ENCODE measurements at regions not wholly inside any gene's neighbourhood (a gene's known extent, or its start where the extent isn't known, plus 50 kb on each side); places are given as distances from the start of the nearest gene placed in this dataset.

DNA sequence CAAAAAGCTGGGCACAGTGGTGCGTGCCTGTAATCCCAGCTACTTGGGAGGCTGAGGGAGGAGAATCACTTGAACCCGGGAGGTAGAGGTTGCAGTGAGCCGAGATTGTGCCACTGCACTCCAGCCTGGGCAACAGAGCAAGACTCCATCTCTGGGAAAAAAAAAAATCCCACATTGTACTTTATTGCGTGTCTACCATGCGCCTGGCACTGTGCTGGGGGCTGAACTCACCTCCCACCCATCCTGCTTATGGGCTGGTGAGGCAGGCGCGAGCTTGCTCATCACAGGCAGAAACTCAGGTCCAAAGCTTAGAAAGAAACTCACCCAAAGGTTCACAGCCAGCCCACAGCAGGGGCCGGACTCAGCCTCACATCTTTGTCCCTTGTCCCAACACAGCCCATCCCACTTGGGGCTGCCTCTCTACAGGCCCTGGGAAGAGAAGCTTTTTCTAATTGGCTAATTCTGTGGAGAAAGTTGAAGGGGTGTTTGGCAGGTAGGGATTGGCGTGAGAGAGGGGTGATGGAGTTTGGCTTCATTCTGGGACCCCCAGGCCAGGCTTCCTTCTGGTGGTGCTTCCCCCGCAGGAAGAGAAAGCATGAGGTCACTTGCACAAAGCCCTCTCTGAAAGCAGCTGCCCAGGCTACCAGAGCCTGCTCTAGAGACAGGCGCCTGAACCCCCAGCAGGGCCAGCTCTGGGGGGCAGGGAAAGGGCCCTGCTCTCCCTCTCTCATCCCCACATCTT lies 122.6 kb upstream of the SMAD3 start:
- Histone ChIP-seq H3K79me2 (no peaks in the 10 kb centered on the region), H2AFZ (no peak overlapping the region), H3K4me3 (ENCODE audit: low read depth, low read length) (no peak overlapping the region), H3K9me3 (ENCODE audit: control insufficient read depth, low read length) (no peaks in the 10 kb centered on the region), H3K4me1 (no peaks in the 10 kb centered on the region), H3K36me3 (ENCODE audit: control insufficient read depth, insufficient read depth, low read length) (no peaks in the 10 kb centered on the region), H3K9ac (no peak overlapping the region), H3K27me3 (ENCODE audit: control insufficient read depth, insufficient read depth, low read length) (no peaks in the 10 kb centered on the region), H3K27ac (no peak overlapping the region), H3K4me2 (ENCODE audit: low read length) (no peak overlapping the region)
- TF ChIP-seq, protein P1, sequence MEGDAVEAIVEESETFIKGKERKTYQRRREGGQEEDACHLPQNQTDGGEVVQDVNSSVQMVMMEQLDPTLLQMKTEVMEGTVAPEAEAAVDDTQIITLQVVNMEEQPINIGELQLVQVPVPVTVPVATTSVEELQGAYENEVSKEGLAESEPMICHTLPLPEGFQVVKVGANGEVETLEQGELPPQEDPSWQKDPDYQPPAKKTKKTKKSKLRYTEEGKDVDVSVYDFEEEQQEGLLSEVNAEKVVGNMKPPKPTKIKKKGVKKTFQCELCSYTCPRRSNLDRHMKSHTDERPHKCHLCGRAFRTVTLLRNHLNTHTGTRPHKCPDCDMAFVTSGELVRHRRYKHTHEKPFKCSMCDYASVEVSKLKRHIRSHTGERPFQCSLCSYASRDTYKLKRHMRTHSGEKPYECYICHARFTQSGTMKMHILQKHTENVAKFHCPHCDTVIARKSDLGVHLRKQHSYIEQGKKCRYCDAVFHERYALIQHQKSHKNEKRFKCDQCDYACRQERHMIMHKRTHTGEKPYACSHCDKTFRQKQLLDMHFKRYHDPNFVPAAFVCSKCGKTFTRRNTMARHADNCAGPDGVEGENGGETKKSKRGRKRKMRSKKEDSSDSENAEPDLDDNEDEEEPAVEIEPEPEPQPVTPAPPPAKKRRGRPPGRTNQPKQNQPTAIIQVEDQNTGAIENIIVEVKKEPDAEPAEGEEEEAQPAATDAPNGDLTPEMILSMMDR (IDR thresholded peaks at IDR 0.05): no peak

DNA sequence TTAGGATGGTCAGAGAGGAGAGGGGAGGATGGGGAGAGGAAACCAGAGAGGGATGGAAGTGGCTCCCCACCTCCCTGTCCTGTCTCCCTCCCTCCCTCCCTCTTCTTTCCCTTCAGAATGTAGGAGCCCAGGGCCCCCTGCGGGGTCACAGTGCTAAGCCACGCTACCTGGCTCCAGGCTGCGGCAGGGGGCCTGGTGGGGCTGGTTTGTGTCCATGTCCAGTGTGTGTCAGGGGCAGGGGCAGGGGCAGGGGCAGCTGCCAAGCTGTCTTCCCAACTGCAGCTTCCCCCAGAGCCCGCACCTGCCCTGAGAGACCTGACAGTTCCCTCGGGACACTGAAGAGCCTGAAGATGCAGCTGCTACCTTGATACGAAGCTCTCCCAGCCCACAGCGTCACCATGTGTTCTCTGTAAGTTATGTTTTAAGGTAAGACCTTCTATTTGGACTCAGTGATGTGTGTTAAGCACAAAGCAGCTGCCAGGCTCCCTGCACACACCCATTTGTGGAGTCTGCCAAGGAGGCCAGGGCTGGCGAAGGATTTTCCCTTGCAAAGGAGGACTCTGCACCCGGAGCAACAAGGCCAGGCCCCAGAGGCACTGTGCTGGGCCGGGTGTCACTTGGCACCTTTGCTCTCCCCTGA lies 121.8 kb upstream of the SMAD3 start:
- Histone ChIP-seq H3K4me3 (ENCODE audit: low read depth, low read length) (no peak overlapping the region), H3K9ac (no peak overlapping the region), H3K9me3 (ENCODE audit: control insufficient read depth, low read length) (no peaks in the 10 kb centered on the region), H3K79me2 (no peaks in the 10 kb centered on the region), H3K27ac (no peak overlapping the region), H3K4me1 (no peaks in the 10 kb centered on the region), H3K27me3 (ENCODE audit: control insufficient read depth, insufficient read depth, low read length) (no peaks in the 10 kb centered on the region), H3K4me2 (ENCODE audit: low read length) (no peak overlapping the region), H3K36me3 (ENCODE audit: control insufficient read depth, insufficient read depth, low read length) (no peaks in the 10 kb centered on the region), H2AFZ (no peak overlapping the region)
- TF ChIP-seq, protein P1 (IDR thresholded peaks at IDR 0.05): no peak

DNA sequence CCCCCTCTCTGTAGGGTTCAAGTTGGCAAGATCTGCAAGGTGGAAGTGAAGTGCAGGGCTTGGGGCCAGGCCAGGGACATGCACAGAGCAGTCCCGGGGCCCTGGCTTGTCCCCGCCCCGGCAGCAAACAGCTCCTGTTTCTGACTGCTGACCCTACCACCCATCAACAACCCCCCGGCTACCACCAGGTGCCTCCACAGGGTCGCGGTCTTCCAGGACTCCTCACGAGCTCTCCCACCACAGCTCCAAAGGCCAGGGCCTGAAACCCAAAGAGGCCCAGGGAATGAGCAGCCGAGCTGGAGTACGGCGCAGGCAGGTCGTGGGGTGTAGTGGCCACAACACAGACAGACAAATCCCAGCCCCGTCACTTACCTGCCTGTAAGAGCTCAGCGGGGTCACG lies 121.3 kb upstream of the SMAD3 start:
- no peak overlapping the region for H3K4me3 ChIP-seq (ENCODE audit: low read depth, low read length)
- H3K4me2 ChIP-seq (ENCODE audit: low read length): no peak overlapping the region
- TF ChIP-seq, protein P1 (IDR thresholded peaks at IDR 0.05): no peak
- H3K36me3 ChIP-seq (ENCODE audit: control insufficient read depth, insufficient read depth, low read length): no peaks in the 10 kb centered on the region
- H3K27me3 ChIP-seq (ENCODE audit: control insufficient read depth, insufficient read depth, low read length): no peaks in the 10 kb centered on the region
- no peak overlapping the region for H3K27ac ChIP-seq
- no peaks in the 10 kb centered on the region for H3K9me3 ChIP-seq (ENCODE audit: control insufficient read depth, low read length)
- no peaks in the 10 kb centered on the region for H3K4me1 ChIP-seq
- H3K9ac ChIP-seq: no peak overlapping the region
- H2AFZ ChIP-seq: no peak overlapping the region
- H3K79me2 ChIP-seq: no peaks in the 10 kb centered on the region

DNA sequence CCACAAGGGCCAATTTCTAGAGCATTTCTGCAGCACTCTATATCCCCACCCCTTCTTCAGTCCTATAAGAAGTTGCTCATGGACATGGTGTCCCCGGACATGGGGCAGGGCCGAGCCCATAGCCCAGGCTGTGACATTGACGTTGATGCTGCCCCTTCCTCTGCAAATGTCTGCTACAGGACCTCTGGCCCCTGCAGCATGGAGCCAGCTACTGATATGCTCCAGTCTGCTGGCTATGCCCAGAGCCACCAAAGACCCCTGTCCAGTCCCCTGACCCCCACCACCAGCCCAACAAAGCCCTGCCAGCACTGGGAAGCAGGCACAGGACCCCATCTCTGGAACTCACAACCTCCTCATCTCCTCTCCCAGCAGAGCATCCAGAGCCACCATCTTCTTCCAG lies 120.1 kb upstream of the SMAD3 start:
- no peak overlapping the region for H3K9ac ChIP-seq
- TF ChIP-seq, protein P1 (IDR thresholded peaks at IDR 0.05): no peak
- no peak overlapping the region for H3K4me3 ChIP-seq (ENCODE audit: low read depth, low read length)
- H3K79me2 ChIP-seq: no peaks in the 10 kb centered on the region
- no peaks in the 10 kb centered on the region for H3K36me3 ChIP-seq (ENCODE audit: control insufficient read depth, insufficient read depth, low read length)
- H2AFZ ChIP-seq: no peak overlapping the region
- H3K27ac ChIP-seq: no peak overlapping the region
- no peaks in the 10 kb centered on the region for H3K9me3 ChIP-seq (ENCODE audit: control insufficient read depth, low read length)
- H3K27me3 ChIP-seq (ENCODE audit: control insufficient read depth, insufficient read depth, low read length): no peaks in the 10 kb centered on the region
- H3K4me1 ChIP-seq: no peaks in the 10 kb centered on the region
- no peak overlapping the region for H3K4me2 ChIP-seq (ENCODE audit: low read length)

DNA sequence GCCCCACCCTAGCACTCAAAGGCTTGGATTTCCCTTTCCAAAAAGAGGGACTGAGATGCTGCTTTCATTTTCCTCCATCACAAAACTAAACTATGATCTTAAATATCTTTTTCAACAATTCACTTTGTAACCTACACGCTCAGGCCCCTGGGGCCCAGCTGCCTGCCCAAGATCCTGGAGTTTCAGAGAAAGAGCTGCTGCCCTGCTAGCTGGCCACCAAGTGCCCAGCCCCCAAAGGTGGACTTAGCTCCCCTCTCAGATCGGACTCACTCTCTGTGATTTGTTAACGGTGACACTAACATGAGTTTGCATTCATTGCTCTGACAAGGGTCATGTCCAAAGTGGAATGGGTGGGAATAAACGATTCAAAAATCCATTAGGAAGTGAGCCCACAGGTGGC lies 119.6 kb upstream of the SMAD3 start:
- Histone ChIP-seq H3K9me3 (ENCODE audit: control insufficient read depth, low read length) (no peaks in the 10 kb centered on the region), H3K4me1 (no peaks in the 10 kb centered on the region), H3K4me3 (ENCODE audit: low read depth, low read length) (no peak overlapping the region), H3K9ac (no peak overlapping the region), H3K4me2 (ENCODE audit: low read length) (no peak overlapping the region), H3K27me3 (ENCODE audit: control insufficient read depth, insufficient read depth, low read length) (no peaks in the 10 kb centered on the region), H3K36me3 (ENCODE audit: control insufficient read depth, insufficient read depth, low read length) (no peaks in the 10 kb centered on the region), H3K27ac (no peak overlapping the region), H2AFZ (no peak overlapping the region), H3K79me2 (no peaks in the 10 kb centered on the region)
- TF ChIP-seq, protein P1 (IDR thresholded peaks at IDR 0.05): no peak
